Urinary bladder (tissue), 3 donors: ENCODE measurements at regions not wholly inside any gene's neighbourhood (a gene's known extent, or its start where the extent isn't known, plus 50 kb on each side); places are given as distances from the start of the nearest gene placed in this dataset.

Experiments used
- DNase-seq: peaks from one replicate; pipeline ENCODE4 v3.0.0-alpha.2; 2015; ENCODE audit errors: extremely low spot score
- H3K27ac ChIP-seq: one replicate; pipeline ENCODE4 v1.5.1; 2013; ENCODE audit warnings: low read depth, mild to moderate bottlenecking, moderate library complexity
- H3K36me3 ChIP-seq: one replicate; pipeline ENCODE4 v1.6.1; 2013; ENCODE audit warnings: mild to moderate bottlenecking, moderate library complexity; ENCODE audit not compliant: insufficient read depth
- H3K4me1 ChIP-seq: one replicate; pipeline ENCODE4 v1.6.1; 2013; ENCODE audit warnings: mild to moderate bottlenecking, moderate library complexity; ENCODE audit not compliant: insufficient read depth
- H3K4me3 ChIP-seq: one replicate; pipeline ENCODE4 v1.5.1; 2013; ENCODE audit warnings: low read depth, low read length
- WGBS: extraction: QIAGEN DNeasy Blood & Tissue Kit; methylation state at CpG from one replicate; pipeline ENCODE4 v1.1.7; 2013; 5-methylcytosine and 5-hydroxymethylcytosine counted together
- donor health status: healthy with polysubstance abuse.
- donor health status: healthy.

- no peak overlapping the region for H3K27ac ChIP-seq
- no peaks in the 10 kb centered on the region for H3K4me1 ChIP-seq
- no peak overlapping the region for H3K4me3 ChIP-seq
- H3K36me3 ChIP-seq, result no peaks in the 10 kb centered on the region
- no peak for DNase-seq
- 38% methylated on average over 2 of the region's 2 CpGs for WGBS
Measured at GRCh38 chr9:29750062-29750461, 2176.8 kb upstream of the C9orf72 start.

GRCh38 chr9:29751226-29751625 lies 2177.9 kb upstream of the C9orf72 start:
- H3K4me3 ChIP-seq, result no peak overlapping the region
- no peak for DNase-seq
- WGBS, result 68% methylated on average over 2 of the region's 2 CpGs
- no peaks in the 10 kb centered on the region for H3K4me1 ChIP-seq
- no peaks in the 10 kb centered on the region for H3K36me3 ChIP-seq
- no peak overlapping the region for H3K27ac ChIP-seq

- Histone ChIP-seq H3K36me3 (no peaks in the 10 kb centered on the region), H3K4me1 (no peaks in the 10 kb centered on the region), H3K4me3 (no peak overlapping the region), H3K27ac (no peak overlapping the region)
- DNase-seq, result no peak
Measured at GRCh38 chr9:29753638-29754037, 2180.4 kb upstream of the C9orf72 start.

DNA sequence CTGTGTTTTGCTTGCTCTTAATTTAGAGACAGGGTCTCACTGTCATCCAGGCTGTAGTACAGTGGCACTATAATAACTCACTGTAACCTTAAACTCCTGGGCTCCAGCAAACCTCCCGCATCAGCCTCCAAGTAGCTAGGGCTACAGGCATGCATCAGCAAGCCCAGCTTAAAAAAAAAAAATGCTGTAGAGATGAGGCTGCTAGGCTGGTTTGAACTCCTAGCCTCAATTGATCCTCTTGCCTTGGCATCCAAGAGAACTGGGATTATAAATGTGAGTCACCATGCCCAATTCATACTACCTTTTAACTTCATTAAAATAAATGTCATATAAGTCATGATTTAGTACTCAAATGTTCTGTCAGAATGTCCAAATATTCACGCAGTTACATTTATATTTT lies 2195.7 kb upstream of the C9orf72 start:
- WGBS, result 87% methylated on average over 2 of the region's 2 CpGs
- Histone ChIP-seq H3K4me1 (no peaks in the 10 kb centered on the region), H3K4me3 (no peak overlapping the region), H3K36me3 (no peaks in the 10 kb centered on the region), H3K27ac (no peak overlapping the region)
- DNase-seq, result no peak

DNA sequence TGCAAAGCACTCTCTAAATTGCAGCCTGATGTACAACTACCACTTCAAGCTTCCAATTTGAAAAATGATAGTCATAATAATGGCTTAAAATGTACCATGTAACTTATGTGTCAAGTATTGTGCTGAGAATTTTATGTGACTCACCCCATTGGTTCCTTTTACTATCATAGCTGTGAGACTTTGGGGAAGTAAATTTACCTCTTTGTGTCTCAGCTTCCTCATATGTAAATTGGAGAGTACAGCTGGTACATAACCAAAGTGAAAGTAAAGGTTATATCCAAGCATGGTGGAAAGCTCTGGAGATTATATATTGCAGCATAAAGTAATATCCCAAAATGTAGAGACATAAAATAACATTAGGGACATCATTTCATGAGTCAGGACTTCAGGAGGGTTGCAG lies 2200.4 kb upstream of the C9orf72 start:
- DNase-seq, result no peak
- H3K4me3 ChIP-seq, result no peak overlapping the region
- H3K36me3 ChIP-seq, result no peaks in the 10 kb centered on the region
- no peak overlapping the region for H3K27ac ChIP-seq
- H3K4me1 ChIP-seq, result no peaks in the 10 kb centered on the region

GRCh38 chr9:29775491-29775890 lies 2202.2 kb upstream of the C9orf72 start:
- 46% methylated on average over 5 of the region's 5 CpGs for WGBS
- no peak overlapping the region for H3K4me3 ChIP-seq

DNA sequence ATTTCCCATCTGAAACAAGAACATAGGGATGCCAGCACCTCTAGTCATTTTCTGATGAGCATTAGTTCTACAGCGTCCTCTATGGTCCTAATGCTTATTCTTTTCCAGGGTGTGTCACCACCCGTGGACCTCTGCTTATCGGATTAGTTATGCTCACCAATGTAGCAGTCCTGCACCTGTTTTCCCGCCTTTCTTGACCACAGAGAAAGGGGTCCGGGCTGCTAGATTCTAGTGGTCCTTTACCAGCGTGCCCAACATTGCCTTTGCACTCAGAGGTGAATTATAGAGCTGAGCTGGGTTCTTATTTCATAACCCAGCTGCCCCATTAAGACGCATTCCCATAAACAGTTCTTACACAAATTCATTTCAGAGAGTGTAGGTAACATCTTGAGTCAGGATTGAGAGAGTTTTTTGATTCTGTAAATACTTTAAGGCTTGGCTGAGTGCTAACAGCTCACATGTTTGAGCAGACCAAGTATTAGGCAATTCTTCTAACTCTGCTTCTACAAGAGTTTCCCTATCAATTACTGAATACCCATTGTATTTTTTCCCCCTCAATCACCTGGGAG lies 2205.1 kb upstream of the C9orf72 start:
- 86% methylated on average over 7 of the region's 7 CpGs for WGBS
- Histone ChIP-seq H3K4me1 (no peaks in the 10 kb centered on the region), H3K27ac (no peak overlapping the region), H3K4me3 (no peak overlapping the region), H3K36me3 (no peaks in the 10 kb centered on the region)
- no peak for DNase-seq

More at GRCh38 chr9:29775491-29775890, 2202.2 kb upstream of the C9orf72 start:
- Histone ChIP-seq H3K27ac (no peak overlapping the region), H3K4me1 (no peaks in the 10 kb centered on the region), H3K36me3 (no peaks in the 10 kb centered on the region)
- no peak for DNase-seq

DNA sequence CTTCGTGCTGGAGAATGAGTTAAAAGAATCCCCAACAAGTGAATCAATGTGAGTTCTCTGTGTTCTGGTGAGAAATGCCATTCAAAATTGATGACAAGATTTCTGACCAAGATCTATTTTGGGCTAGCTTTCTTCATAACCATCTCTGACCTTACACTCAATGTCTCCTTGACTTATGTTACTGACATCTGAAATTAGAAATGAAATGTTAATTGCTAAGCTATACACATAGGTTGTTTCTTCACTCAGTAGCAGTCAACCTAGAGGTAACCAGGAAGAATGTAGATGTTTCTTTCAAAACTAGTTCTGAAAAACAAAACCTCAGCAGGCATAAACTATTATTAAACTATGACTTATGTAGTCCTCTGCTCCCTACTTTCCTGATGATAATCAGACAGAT lies 2220.7 kb upstream of the C9orf72 start:
- Histone ChIP-seq H3K4me1 (no peaks in the 10 kb centered on the region), H3K36me3 (no peaks in the 10 kb centered on the region), H3K4me3 (no peak overlapping the region), H3K27ac (no peak overlapping the region)
- DNase-seq, result no peak
- 41% methylated on average over 1 of the region's 1 CpG for WGBS

- Histone ChIP-seq H3K4me3 (no peak overlapping the region), H3K27ac (no peak overlapping the region), H3K36me3 (no peaks in the 10 kb centered on the region), H3K4me1 (no peaks in the 10 kb centered on the region)
- WGBS, result 82% methylated on average over 2 of the region's 2 CpGs
- DNase-seq, result no peak
Measured at GRCh38 chr9:29796291-29796952, 2223.1 kb upstream of the C9orf72 start.

DNA sequence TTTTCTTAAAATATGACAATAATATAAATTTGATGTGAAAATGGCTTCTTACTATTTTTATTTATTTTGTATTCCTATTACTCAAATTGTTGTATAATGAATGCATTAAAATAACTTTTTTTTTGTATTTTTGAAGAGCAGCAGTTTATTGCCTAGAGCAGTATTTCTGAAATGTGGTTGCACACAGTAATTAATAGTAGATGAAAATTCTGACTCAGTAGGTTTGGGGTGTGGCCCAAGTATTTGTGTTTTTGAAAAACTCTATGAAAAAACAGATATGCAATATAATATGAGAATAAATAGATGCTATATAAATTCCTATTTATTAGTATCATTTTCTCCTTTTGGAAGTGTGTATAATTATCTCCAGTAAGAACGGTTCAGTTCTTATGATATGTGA lies 2225.3 kb upstream of the C9orf72 start:
- no peak for DNase-seq
- no peak overlapping the region for H3K4me3 ChIP-seq
- WGBS, result 85% methylated on average over 1 of the region's 1 CpG
- H3K36me3 ChIP-seq, result no peaks in the 10 kb centered on the region
- no peaks in the 10 kb centered on the region for H3K4me1 ChIP-seq
- no peak overlapping the region for H3K27ac ChIP-seq

GRCh38 chr9:29799227-29799626 lies 2225.9 kb upstream of the C9orf72 start:
- no peaks in the 10 kb centered on the region for H3K4me1 ChIP-seq
- 86% methylated on average over 2 of the region's 2 CpGs for WGBS
- H3K27ac ChIP-seq, result no peak overlapping the region
- DNase-seq, result peak; percentile 6
- no peak overlapping the region for H3K4me3 ChIP-seq
- no peaks in the 10 kb centered on the region for H3K36me3 ChIP-seq

DNA sequence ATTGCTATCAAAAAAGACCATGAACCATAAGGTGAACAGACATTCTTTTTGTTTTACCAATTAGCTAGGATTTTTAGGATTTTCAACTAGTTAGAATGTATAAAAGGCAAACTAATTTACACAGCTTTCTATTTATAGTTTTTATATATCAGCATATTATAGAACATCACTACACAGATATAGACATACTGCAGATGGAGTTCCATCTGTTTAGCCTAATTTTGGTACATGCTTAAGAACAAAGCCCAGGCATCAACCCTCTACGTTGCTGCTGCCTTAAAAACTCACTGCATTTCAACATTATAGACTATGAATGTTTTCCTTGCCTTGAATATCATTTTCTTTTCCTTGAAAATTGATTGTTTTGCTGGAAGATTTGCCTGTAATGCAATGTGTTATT lies 2227.5 kb upstream of the C9orf72 start:
- no peaks in the 10 kb centered on the region for H3K4me1 ChIP-seq
- no peak overlapping the region for H3K4me3 ChIP-seq
- DNase-seq, result no peak
- no peaks in the 10 kb centered on the region for H3K36me3 ChIP-seq
- H3K27ac ChIP-seq, result no peak overlapping the region
- WGBS, result 36% methylated on average over 1 of the region's 1 CpG

DNA sequence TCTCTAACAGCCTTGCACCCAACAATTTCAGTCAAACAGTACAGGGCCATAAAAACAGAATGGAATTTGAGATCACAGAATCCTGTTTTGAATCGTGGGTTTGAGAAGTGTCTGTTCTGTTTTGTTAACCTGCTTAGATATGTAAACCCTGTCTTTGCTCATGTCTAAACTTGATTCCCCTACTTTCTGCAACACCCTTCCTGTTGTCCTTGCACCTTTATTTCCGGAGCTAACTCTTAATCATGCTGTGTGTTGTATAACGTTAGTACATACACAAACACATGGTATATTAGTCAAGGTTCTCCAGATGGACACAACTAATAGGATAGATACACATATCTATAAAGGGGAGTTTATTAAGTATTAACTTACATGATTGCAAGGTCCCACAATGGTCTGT lies 2229.2 kb upstream of the C9orf72 start:
- Histone ChIP-seq H3K36me3 (no peaks in the 10 kb centered on the region), H3K27ac (no peak overlapping the region), H3K4me1 (no peaks in the 10 kb centered on the region), H3K4me3 (no peak overlapping the region)
- WGBS, result 60% methylated on average over 3 of the region's 3 CpGs
- no peak for DNase-seq

- Histone ChIP-seq H3K27ac (no peak overlapping the region), H3K4me3 (no peak overlapping the region), H3K4me1 (no peaks in the 10 kb centered on the region), H3K36me3 (no peaks in the 10 kb centered on the region)
- no peak for DNase-seq
- 63% methylated on average over 3 of the region's 3 CpGs for WGBS
Measured at GRCh38 chr9:29806937-29807618, 2233.8 kb upstream of the C9orf72 start.
